ENCODE measurements at regions not wholly inside any gene's neighbourhood (a gene's known extent, or its start where the extent isn't known, plus 50 kb on each side); places are given as distances from the start of the nearest gene placed in this dataset.

- H3K4me3 Mint-ChIP-seq: no peak overlapping the region
- peaks cover 10% of the 10 kb centered on the region for H3K27me3 Mint-ChIP-seq (ENCODE audit: low read depth)
- no peaks in the 10 kb centered on the region for H3K9me3 Mint-ChIP-seq
Measured at GRCh38 chr2:45259547-45260160, 250.4 kb upstream of the SIX2 start.

GRCh38 chr2:45259138-45259537 lies 249.9 kb upstream of the SIX2 start:
- H3K4me3 Mint-ChIP-seq: no peak overlapping the region
- no peak overlapping the region for H3K27ac Mint-ChIP-seq
- no peaks in the 10 kb centered on the region for H3K9me3 Mint-ChIP-seq
- peaks cover 10% of the 10 kb centered on the region for H3K27me3 Mint-ChIP-seq (ENCODE audit: low read depth)
- H3K36me3 Mint-ChIP-seq (ENCODE audit: low read depth): no peaks in the 10 kb centered on the region
- H3K4me1 Mint-ChIP-seq (ENCODE audit: low read depth): peaks cover 6% of the 10 kb centered on the region
- DNase-seq (ENCODE audit: low spot score): no peak

More at GRCh38 chr2:45259547-45260160, 250.4 kb upstream of the SIX2 start:
- Mint-ChIP-seq H3K4me1 (ENCODE audit: low read depth) (peaks cover 6% of the 10 kb centered on the region), H3K36me3 (ENCODE audit: low read depth) (no peaks in the 10 kb centered on the region), H3K27ac (no peak overlapping the region)
- DNase-seq (ENCODE audit: low spot score): no peak

- no peak for DNase-seq (ENCODE audit: low spot score)
- Mint-ChIP-seq H3K27ac (no peak overlapping the region), H3K4me3 (no peak overlapping the region), H3K27me3 (ENCODE audit: low read depth) (peaks cover 13% of the 10 kb centered on the region), H3K9me3 (no peaks in the 10 kb centered on the region), H3K4me1 (ENCODE audit: low read depth) (peaks cover 6% of the 10 kb centered on the region), H3K36me3 (ENCODE audit: low read depth) (no peaks in the 10 kb centered on the region)
Measured at GRCh38 chr2:45258311-45258710, 249.1 kb upstream of the SIX2 start.

DNA sequence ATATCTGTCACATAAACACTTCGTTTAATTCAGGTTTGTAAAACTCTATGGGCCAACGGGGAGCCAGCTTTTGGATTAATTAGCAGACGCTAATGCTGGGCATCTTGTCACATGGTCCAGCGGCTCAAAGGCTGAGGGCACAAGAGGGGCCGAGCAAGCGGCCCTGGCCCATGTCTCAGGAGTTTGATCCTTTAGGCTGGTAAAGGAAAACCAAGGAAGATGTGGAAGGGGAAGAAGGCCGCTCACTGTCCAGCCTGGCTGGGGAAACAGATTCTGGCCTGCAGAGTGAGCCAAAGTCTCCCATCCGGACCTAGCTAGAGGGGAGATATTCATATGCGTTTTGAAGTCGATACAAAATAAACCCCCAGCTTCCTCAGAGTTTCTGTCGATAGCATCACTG lies 248.6 kb upstream of the SIX2 start:
- no peak for DNase-seq (ENCODE audit: low spot score)
- H3K27ac Mint-ChIP-seq: no peak overlapping the region
- H3K9me3 Mint-ChIP-seq: no peaks in the 10 kb centered on the region
- no peaks in the 10 kb centered on the region for H3K36me3 Mint-ChIP-seq (ENCODE audit: low read depth)
- peaks cover 1% of the 10 kb centered on the region for H3K4me1 Mint-ChIP-seq (ENCODE audit: low read depth)
- H3K4me3 Mint-ChIP-seq: no peak overlapping the region
- peaks cover 12% of the 10 kb centered on the region for H3K27me3 Mint-ChIP-seq (ENCODE audit: low read depth)

DNA sequence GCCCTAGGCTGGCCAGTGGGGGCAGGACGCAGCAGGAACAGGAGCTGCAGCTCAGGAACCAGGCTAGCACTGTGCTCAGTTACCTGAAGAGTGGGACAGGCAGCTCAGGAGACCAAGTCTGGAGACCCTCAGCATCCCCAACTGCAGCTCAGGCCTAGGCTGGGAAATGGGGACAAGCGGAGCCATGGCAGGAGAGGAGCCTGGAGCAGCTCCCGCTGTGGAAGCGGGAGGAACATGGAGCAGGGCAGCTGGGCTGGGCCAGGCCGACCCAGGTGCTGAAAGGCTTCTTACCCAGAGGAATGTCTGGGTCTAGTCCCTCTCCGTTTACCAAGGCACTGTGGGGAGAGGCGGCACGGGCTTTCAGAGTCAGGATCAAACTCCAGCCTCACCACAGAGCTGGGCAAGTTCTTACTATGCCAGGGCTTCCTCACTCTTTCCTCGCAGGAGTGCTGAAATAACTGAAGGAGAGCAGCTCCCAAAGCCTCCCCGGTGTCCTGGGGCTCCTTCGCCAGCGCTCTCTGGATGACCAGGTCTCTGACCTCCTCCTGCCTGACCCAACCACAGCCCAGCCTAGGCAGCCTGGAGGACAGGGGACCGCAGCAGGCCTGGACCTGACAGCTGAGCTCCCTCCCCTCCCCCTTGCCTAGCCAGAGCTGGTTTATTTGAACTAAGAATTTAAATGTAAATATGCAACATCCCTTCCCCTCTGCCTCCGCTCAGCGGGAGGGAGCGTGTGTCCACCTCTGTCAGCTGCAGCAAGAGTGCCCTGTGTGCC lies 247.8 kb upstream of the SIX2 start:
- peaks cover 10% of the 10 kb centered on the region for H3K27me3 Mint-ChIP-seq (ENCODE audit: low read depth)

GRCh38 chr2:45256173-45256866 lies 247.1 kb upstream of the SIX2 start:
- no peak overlapping the region for H3K27ac Mint-ChIP-seq
- peaks cover 10% of the 10 kb centered on the region for H3K27me3 Mint-ChIP-seq (ENCODE audit: low read depth)
- no peak for DNase-seq (ENCODE audit: low spot score)
- no peak overlapping the region for H3K4me3 Mint-ChIP-seq
- no peaks in the 10 kb centered on the region for H3K36me3 Mint-ChIP-seq (ENCODE audit: low read depth)
- no peaks in the 10 kb centered on the region for H3K9me3 Mint-ChIP-seq
- no peaks in the 10 kb centered on the region for H3K4me1 Mint-ChIP-seq (ENCODE audit: low read depth)

More for the DNA sequence above, 247.8 kb upstream of the SIX2 start:
- DNase-seq (ENCODE audit: low spot score): no peak
- Mint-ChIP-seq H3K36me3 (ENCODE audit: low read depth) (no peaks in the 10 kb centered on the region), H3K4me3 (no peak overlapping the region), H3K4me1 (ENCODE audit: low read depth) (no peaks in the 10 kb centered on the region), H3K9me3 (no peaks in the 10 kb centered on the region), H3K27ac (no peak overlapping the region)

GRCh38 chr2:45255563-45255962 lies 246.3 kb upstream of the SIX2 start:
- Mint-ChIP-seq H3K9me3 (no peaks in the 10 kb centered on the region), H3K27me3 (ENCODE audit: low read depth) (peaks cover 5% of the 10 kb centered on the region), H3K4me3 (no peak overlapping the region), H3K4me1 (ENCODE audit: low read depth) (no peaks in the 10 kb centered on the region), H3K36me3 (ENCODE audit: low read depth) (no peaks in the 10 kb centered on the region), H3K27ac (no peak overlapping the region)
- DNase-seq (ENCODE audit: low spot score): no peak

DNA sequence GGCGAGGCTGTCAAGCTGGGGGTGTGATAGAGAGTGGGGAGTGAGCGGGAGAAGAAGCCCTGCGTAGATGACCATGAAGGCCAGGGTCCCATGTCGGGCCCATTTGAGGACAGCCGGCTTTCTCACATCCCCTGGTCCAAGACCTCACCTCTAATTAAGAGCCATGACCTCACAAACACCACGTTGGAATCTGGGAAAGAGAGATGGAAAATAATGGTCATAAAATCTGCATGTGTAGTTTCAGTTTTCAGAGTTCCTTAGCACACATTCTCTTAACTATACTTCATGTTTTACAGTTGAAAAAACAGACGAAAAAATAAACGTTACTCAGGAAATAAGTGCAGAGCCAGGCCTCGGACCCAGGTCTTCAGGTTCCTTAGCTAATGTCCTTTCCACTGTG lies 244.8 kb upstream of the SIX2 start:
- Mint-ChIP-seq H3K36me3 (ENCODE audit: low read depth) (no peaks in the 10 kb centered on the region), H3K27ac (no peak overlapping the region), H3K4me3 (no peak overlapping the region), H3K9me3 (no peaks in the 10 kb centered on the region), H3K27me3 (ENCODE audit: low read depth) (peaks cover 9% of the 10 kb centered on the region), H3K4me1 (ENCODE audit: low read depth) (no peaks in the 10 kb centered on the region)
- no peak for DNase-seq (ENCODE audit: low spot score)

- no peaks in the 10 kb centered on the region for H3K9me3 Mint-ChIP-seq
- peaks cover 7% of the 10 kb centered on the region for H3K27me3 Mint-ChIP-seq (ENCODE audit: low read depth)
- DNase-seq (ENCODE audit: low spot score): no peak
- no peak overlapping the region for H3K4me3 Mint-ChIP-seq
- no peaks in the 10 kb centered on the region for H3K4me1 Mint-ChIP-seq (ENCODE audit: low read depth)
- no peaks in the 10 kb centered on the region for H3K36me3 Mint-ChIP-seq (ENCODE audit: low read depth)
- no peak overlapping the region for H3K27ac Mint-ChIP-seq
Measured at GRCh38 chr2:45253151-45253550, 243.9 kb upstream of the SIX2 start.

GRCh38 chr2:45250176-45250575 lies 240.9 kb upstream of the SIX2 start:
- H3K4me3 Mint-ChIP-seq: no peak overlapping the region
- peaks cover 11% of the 10 kb centered on the region for H3K27me3 Mint-ChIP-seq (ENCODE audit: low read depth)
- no peaks in the 10 kb centered on the region for H3K4me1 Mint-ChIP-seq (ENCODE audit: low read depth)
- no peak overlapping the region for H3K27ac Mint-ChIP-seq
- no peaks in the 10 kb centered on the region for H3K9me3 Mint-ChIP-seq
- no peak for DNase-seq (ENCODE audit: low spot score)
- H3K36me3 Mint-ChIP-seq (ENCODE audit: low read depth): no peaks in the 10 kb centered on the region

DNA sequence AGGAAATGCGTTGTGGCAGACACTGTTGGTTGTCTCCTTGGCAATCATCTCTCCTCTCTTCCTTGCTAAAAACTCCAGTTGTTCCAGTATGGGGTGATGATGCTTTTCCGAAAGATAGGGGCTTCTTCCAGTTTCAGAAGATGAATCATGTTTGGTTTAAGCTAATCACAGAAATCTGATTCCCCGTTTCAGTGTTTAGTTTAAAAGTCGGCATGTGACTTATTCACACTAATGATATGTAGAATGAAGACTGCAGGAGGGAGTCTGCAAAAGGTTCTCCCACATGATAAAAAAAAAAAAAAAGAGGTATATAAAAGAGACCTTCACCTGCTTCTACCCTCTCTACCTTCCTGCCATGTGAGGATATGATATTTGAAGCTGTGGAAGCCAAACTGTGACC lies 239.0 kb upstream of the SIX2 start:
- Mint-ChIP-seq H3K27me3 (ENCODE audit: low read depth) (peaks cover 7% of the 10 kb centered on the region), H3K27ac (no peak overlapping the region), H3K36me3 (ENCODE audit: low read depth) (no peaks in the 10 kb centered on the region), H3K4me1 (ENCODE audit: low read depth) (no peaks in the 10 kb centered on the region), H3K9me3 (no peaks in the 10 kb centered on the region), H3K4me3 (no peak overlapping the region)
- DNase-seq (ENCODE audit: low spot score): no peak

DNA sequence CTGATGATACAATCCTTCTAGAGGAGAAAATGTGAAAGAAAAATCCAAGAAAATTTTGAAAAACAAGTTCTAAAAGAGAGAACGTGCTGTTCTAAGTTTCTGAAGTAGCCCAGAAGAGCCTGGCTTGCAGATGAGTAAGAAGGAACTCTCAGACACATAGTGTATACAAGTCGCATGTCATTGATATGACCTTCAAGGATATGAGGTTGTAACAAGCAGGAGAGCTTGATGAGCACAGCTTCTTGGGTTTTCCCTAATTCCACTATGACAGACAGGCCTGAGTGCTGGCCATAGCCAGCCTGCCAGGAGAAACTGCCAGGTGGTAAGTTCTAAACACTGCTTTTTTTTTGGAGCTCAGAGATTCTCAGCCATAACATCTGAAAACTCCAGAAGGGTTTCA lies 235.7 kb upstream of the SIX2 start:
- no peaks in the 10 kb centered on the region for H3K36me3 Mint-ChIP-seq (ENCODE audit: low read depth)
- H3K4me1 Mint-ChIP-seq (ENCODE audit: low read depth): no peaks in the 10 kb centered on the region
- no peaks in the 10 kb centered on the region for H3K9me3 Mint-ChIP-seq
- no peak for DNase-seq (ENCODE audit: low spot score)
- H3K27me3 Mint-ChIP-seq (ENCODE audit: low read depth): peaks cover 19% of the 10 kb centered on the region
- no peak overlapping the region for H3K27ac Mint-ChIP-seq
- no peak overlapping the region for H3K4me3 Mint-ChIP-seq

DNA sequence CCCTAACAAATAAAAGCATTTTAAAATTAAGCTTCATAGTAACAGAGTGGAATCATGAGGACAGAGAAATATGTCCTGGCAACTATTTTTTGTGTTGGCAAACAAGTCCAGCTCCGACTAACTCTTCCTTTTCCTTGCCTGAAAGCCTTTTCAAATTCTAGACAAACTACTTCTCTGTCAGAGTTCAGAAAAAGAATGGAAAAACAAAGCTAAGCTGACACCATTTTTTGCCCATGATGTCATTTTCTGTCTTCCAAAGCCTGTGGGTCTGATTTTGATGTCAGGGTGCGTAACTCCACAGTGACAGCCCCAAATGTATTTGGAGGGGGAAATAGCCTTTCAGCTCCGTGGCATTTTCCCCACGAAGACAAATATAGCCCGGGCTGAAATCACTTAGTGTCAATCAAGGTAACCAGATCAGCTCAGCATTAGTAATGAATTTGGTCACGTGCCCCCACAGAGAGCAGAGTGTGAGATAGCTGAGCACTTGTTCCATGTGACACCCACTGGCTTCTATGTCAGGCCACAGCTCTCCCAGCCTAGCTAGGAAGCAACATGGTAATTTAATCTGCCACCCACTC lies 233.0 kb upstream of the SIX2 start:
- peaks cover 3% of the 10 kb centered on the region for H3K4me1 Mint-ChIP-seq (ENCODE audit: low read depth)
- H3K36me3 Mint-ChIP-seq (ENCODE audit: low read depth): no peaks in the 10 kb centered on the region
- H3K9me3 Mint-ChIP-seq: no peaks in the 10 kb centered on the region
- H3K27me3 Mint-ChIP-seq (ENCODE audit: low read depth): peaks cover 11% of the 10 kb centered on the region
- no peak for DNase-seq (ENCODE audit: low spot score)
- no peak overlapping the region for H3K4me3 Mint-ChIP-seq
- no peak overlapping the region for H3K27ac Mint-ChIP-seq

- H3K4me1 Mint-ChIP-seq (ENCODE audit: low read depth): peaks cover 3% of the 10 kb centered on the region
- DNase-seq (ENCODE audit: low spot score): no peak
- H3K4me3 Mint-ChIP-seq: no peak overlapping the region
- no peak overlapping the region for H3K27ac Mint-ChIP-seq
- no peaks in the 10 kb centered on the region for H3K9me3 Mint-ChIP-seq
- peaks cover 13% of the 10 kb centered on the region for H3K27me3 Mint-ChIP-seq (ENCODE audit: low read depth)
- no peaks in the 10 kb centered on the region for H3K36me3 Mint-ChIP-seq (ENCODE audit: low read depth)
Measured at GRCh38 chr2:45241061-45241561, 231.9 kb upstream of the SIX2 start.
